Colonic mucosa (tissue), 4 donors: ENCODE measurements at regions not wholly inside any gene's neighbourhood (a gene's known extent, or its start where the extent isn't known, plus 50 kb on each side); places are given as distances from the start of the nearest gene placed in this dataset.

ENCODE experiments used
- DNase-seq: peaks from one replicate; pipeline ENCODE4 v3.0.0-alpha.2; 2020
- H3K27ac ChIP-seq: fragments of 200-600 bp; one replicate; pipeline ENCODE4 v1.8.0; 2021
- H3K27me3 ChIP-seq: fragments of 200-600 bp; one replicate; pipeline ENCODE4 v1.8.0; 2021
- H3K36me3 ChIP-seq: fragments of 200-600 bp; one replicate; pipeline ENCODE4 v1.8.0; 2021
- H3K4me1 ChIP-seq: fragments of 200-600 bp; one replicate; pipeline ENCODE4 v1.8.0; 2021; ENCODE audit warnings: mild to moderate bottlenecking
- H3K4me3 ChIP-seq: fragments of 200-600 bp; one replicate; pipeline ENCODE4 v1.8.0; 2021
- H3K9ac ChIP-seq, 2 donors: one replicate each; pipeline ENCODE4 v1.7.0; 2013; ENCODE audit warnings: control low read depth in 2 of 2, low read depth in 2 of 2, low read length in 2 of 2
- H3K9me3 ChIP-seq: fragments of 200-600 bp; one replicate; pipeline ENCODE4 v1.8.0; 2021
- CTCF ChIP-seq: fragments of 200-600 bp; IDR thresholded peaks from one replicate; pipeline ENCODE4 v1.8.0; 2022; ENCODE audit warnings: antibody characterized with exemption, mild to moderate bottlenecking
- intact Hi-C: fragments of 100-400 bp; cut with DNase I; formaldehyde crosslinking; loops from one replicate; pipeline ENCODE4 v1.14.1; 2022
- donor health status: healthy.
- donor health status: DM: no; HTN: no; CAD: no.
- donor health status: DM: no; HTN: no; CAD: no.

- H3K9me3 ChIP-seq = no peaks in the 10 kb centered on the region
- intact Hi-C loops = no loop called here
- no peak for TF ChIP-seq CTCF
- no peaks in the 10 kb centered on the region for H3K27me3 ChIP-seq
- DNase-seq = no peak
- H3K4me1 ChIP-seq = no peaks in the 10 kb centered on the region
- no peak overlapping the region for H3K4me3 ChIP-seq
- H3K27ac ChIP-seq = no peak overlapping the region
- H3K9ac ChIP-seq = no peak overlapping the region
- H3K36me3 ChIP-seq = no peaks in the 10 kb centered on the region
Observed at GRCh38 chr12:125263385-125263784, 198.2 kb downstream of the AACS start.

- no peaks in the 10 kb centered on the region for H3K4me1 ChIP-seq
- intact Hi-C loops = no loop called here
Observed at GRCh38 chr12:125267114-125267513, 201.9 kb downstream of the AACS start.

DNA sequence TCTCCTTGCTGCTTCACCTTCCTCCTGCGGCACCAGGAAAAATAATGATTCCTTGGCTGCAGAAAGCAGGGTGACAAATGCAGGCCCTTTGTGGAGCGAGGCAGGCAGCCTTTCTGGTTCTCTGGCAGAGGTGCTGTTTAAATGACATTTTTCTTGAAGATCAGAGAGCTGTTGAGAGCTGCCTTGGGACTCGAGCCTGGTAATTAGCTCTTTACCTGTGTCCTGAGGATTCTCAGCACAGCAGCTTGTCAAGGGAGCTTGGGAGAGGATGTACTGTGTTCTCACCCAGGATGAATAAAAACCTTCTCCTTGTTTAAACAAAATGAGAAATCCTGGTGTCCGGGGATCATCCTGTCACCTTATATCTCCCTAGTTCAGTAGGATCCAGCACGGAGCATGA, 204.0 kb downstream of the AACS start:
- Histone ChIP-seq H3K27ac (no peak overlapping the region), H3K9me3 (no peaks in the 10 kb centered on the region), H3K9ac (no peak overlapping the region), H3K36me3 (no peaks in the 10 kb centered on the region), H3K4me3 (no peak overlapping the region), H3K4me1 (no peaks in the 10 kb centered on the region), H3K27me3 (no peaks in the 10 kb centered on the region)
- intact Hi-C loops = no loop called here
- DNase-seq = no peak
- TF ChIP-seq CTCF = no peak

More at GRCh38 chr12:125267114-125267513, 201.9 kb downstream of the AACS start:
- Histone ChIP-seq H3K27me3 (no peaks in the 10 kb centered on the region), H3K9me3 (no peaks in the 10 kb centered on the region), H3K36me3 (no peaks in the 10 kb centered on the region), H3K9ac (no peak overlapping the region), H3K4me3 (no peak overlapping the region), H3K27ac (no peak overlapping the region)
- TF ChIP-seq CTCF = no peak
- DNase-seq = peak; percentile 18

- no peak overlapping the region for H3K27ac ChIP-seq
- no peak overlapping the region for H3K4me3 ChIP-seq
- H3K9me3 ChIP-seq = no peaks in the 10 kb centered on the region
- no peak for TF ChIP-seq CTCF
- intact Hi-C loops = no loop called here
- no peak overlapping the region for H3K9ac ChIP-seq
- no peaks in the 10 kb centered on the region for H3K27me3 ChIP-seq
- H3K4me1 ChIP-seq = no peaks in the 10 kb centered on the region
- DNase-seq = no peak
- no peaks in the 10 kb centered on the region for H3K36me3 ChIP-seq
Observed at GRCh38 chr12:125271892-125272291, 206.7 kb downstream of the AACS start.

DNA sequence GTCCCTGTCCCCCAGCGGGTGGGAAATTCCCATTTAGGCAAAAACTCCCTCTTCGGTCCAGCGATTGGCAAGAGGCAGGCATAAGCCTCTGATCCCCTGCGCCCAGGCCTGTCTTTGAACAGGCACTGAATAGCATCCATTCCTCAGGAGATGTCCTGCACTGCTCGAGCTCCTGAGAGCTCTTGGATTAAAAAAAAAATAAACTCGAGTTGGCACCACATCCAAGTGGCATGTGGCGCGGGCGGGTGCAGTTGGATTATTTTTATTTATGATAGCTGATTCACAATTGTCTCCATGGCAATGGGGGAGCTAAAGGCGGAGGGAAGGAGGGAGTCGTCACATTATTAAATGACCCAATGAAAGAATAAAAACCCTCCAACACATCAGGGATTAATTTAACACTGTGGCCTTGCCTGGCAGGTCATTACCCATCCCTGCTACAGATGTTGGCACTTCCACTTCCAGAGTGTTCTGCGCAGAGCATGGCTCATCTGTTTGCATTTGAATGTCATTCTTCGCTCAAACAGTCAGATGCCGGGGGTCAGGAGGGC, 207.2 kb downstream of the AACS start:
- no peaks in the 10 kb centered on the region for H3K4me1 ChIP-seq
- no peak overlapping the region for H3K4me3 ChIP-seq
- DNase-seq = no peak
- no peaks in the 10 kb centered on the region for H3K27me3 ChIP-seq
- no peak overlapping the region for H3K27ac ChIP-seq
- no peaks in the 10 kb centered on the region for H3K36me3 ChIP-seq
- intact Hi-C loops = no loop called here
- no peak for TF ChIP-seq CTCF
- H3K9ac ChIP-seq = no peak overlapping the region
- H3K9me3 ChIP-seq = no peaks in the 10 kb centered on the region
